Stimulated activated memory B cell treated with anti-CD40 and anti-IgM and Interleukin-4, amounts not matched to agents 10 μg/mL and 1 μg/mL and 100 μg/mL, for 72 hours (primary cell): ENCODE measurements at regions not wholly inside any gene's neighbourhood (a gene's known extent, or its start where the extent isn't known, plus 50 kb on each side); places are given as distances from the start of the nearest gene placed in this dataset.

Experiments
- ATAC-seq: fragments of 150-1000 bp; cut with Tn5 transposase; 2 replicates; pipeline ENCODE4 v1.10.0; 2021
- H3K27ac Mint-ChIP-seq: one replicate; pipeline ENCODE4 v1.8.0; 2022; ENCODE audit warnings: mild to moderate bottlenecking, mixed read lengths
- H3K27me3 Mint-ChIP-seq: one replicate; pipeline ENCODE4 v1.8.0; 2022; ENCODE audit warnings: mixed read lengths
- H3K36me3 Mint-ChIP-seq: one replicate; pipeline ENCODE4 v1.8.0; 2022; ENCODE audit warnings: mixed read lengths
- H3K4me1 Mint-ChIP-seq: one replicate; pipeline ENCODE4 v1.8.0; 2022; ENCODE audit warnings: mixed read lengths
- H3K4me3 Mint-ChIP-seq: one replicate; pipeline ENCODE4 v1.8.0; 2022; ENCODE audit warnings: mild to moderate bottlenecking, moderate library complexity, mixed read lengths
- H3K9me3 Mint-ChIP-seq: one replicate; pipeline ENCODE4 v1.8.0; 2022; ENCODE audit warnings: mixed read lengths

- no peak overlapping the region for H3K27ac Mint-ChIP-seq
- H3K27me3 Mint-ChIP-seq = peaks cover under 1% of the 10 kb centered on the region
- no peaks in the 10 kb centered on the region for H3K36me3 Mint-ChIP-seq
- ATAC-seq = no peak
- no peaks in the 10 kb centered on the region for H3K9me3 Mint-ChIP-seq
- peaks cover 9% of the 10 kb centered on the region for H3K4me1 Mint-ChIP-seq
- no peak overlapping the region for H3K4me3 Mint-ChIP-seq
Observed at GRCh38 chr10:94282369-94282768, 80.4 kb downstream of the NOC3L start.
